AG04450 (cell line): ENCODE measurements at regions not wholly inside any gene's neighbourhood (a gene's known extent, or its start where the extent isn't known, plus 50 kb on each side); places are given as distances from the start of the nearest gene placed in this dataset.
"Not testable (repeated sequence)": the region's sequence is repeated elsewhere in the genome, so short reads cannot be mapped to it uniquely, and the experiment has no call there.

ENCODE experiments used
- CTCF ChIA-PET: fragments of 300-600, 350-600 bp; formaldehyde crosslinking; extraction: SDS; loops from one replicate; lab custom pipeline; 2022; ENCODE audit warnings: antibody characterized with exemption, inconsistent platforms; lab: Charles Lee
- POLR2A ChIA-PET: fragments of 350-600 bp; formaldehyde crosslinking; extraction: SDS; loops from one replicate; lab custom pipeline; 2021; ENCODE audit warnings: antibody characterized with exemption, inconsistent platforms; lab: Yijun Ruan, JAX
- DNase-seq: peaks from one replicate; pipeline ENCODE4 v3.0.0-alpha.2; 2011; ENCODE audit warnings: low read depth, low spot score
- H3K27ac ChIP-seq: one replicate; pipeline ENCODE4 v1.5.1; 2012; ENCODE audit warnings: low read depth, low read length, control low read depth
- H3K27me3 ChIP-seq: one replicate; pipeline ENCODE4 v1.6.0; 2012; ENCODE audit warnings: low read length; ENCODE audit not compliant: control insufficient read depth, insufficient read depth
- H3K4me3 ChIP-seq: 2 replicates; pipeline ENCODE4 v1.5.1; 2011; ENCODE audit warnings: mild to moderate bottlenecking, low read depth, low read length, control low read depth
- H3K9me3 ChIP-seq: 2 replicates; pipeline ENCODE4 v1.5.1; 2012; ENCODE audit warnings: low read length; ENCODE audit not compliant: control insufficient read depth, insufficient read depth
- CTCF ChIP-seq: IDR thresholded peaks from 2 replicates; pipeline ENCODE4 v1.5.1; 2011; ENCODE audit warnings: low read depth, low read length, control low read depth, inconsistent platforms

GRCh38 chr3:153275514-153275913 is 113.5 kb downstream of the RAP2B start:
- Histone ChIP-seq H3K9me3 (no peaks in the 10 kb centered on the region), H3K4me3 (no peak overlapping the region), H3K27ac (no peak overlapping the region), H3K27me3 (no peaks in the 10 kb centered on the region)
- CTCF ChIA-PET = no interaction called here
- TF ChIP-seq CTCF = no peak
- no peak for DNase-seq
- POLR2A ChIA-PET = interaction anchor here (0.6 kb wide), 1 partner anchor 125 kb away, joined by 6 read pairs; no protein-coding TSS in a partner anchor

GRCh38 chr3:153277029-153277428 is 115.0 kb downstream of the RAP2B start:
- no peak overlapping the region for H3K4me3 ChIP-seq
- no peak for DNase-seq
- no peak for TF ChIP-seq CTCF
- ChIA-PET POLR2A (no interaction called here), CTCF (no interaction called here)
- peaks cover 5% of the 10 kb centered on the region for H3K9me3 ChIP-seq
- no peaks in the 10 kb centered on the region for H3K27me3 ChIP-seq
- no peak overlapping the region for H3K27ac ChIP-seq

- POLR2A ChIA-PET, CTCF ChIA-PET, H3K4me3 ChIP-seq: not testable (repeated sequence)
These were observed 119.4 kb downstream of the RAP2B start for GRCh38 chr3:153281236-153281997.

GRCh38 chr3:153282355-153282754 is 120.3 kb downstream of the RAP2B start:
- Histone ChIP-seq H3K4me3 (no peak overlapping the region), H3K9me3 (peaks cover 5% of the 10 kb centered on the region), H3K27me3 (no peaks in the 10 kb centered on the region), H3K27ac (no peak overlapping the region)
- CTCF ChIA-PET = no interaction called here
- no peak for DNase-seq
- POLR2A ChIA-PET = no interaction called here
- TF ChIP-seq CTCF = no peak

More at GRCh38 chr3:153281236-153281997, 119.4 kb downstream of the RAP2B start:
- H3K9me3 ChIP-seq, H3K27me3 ChIP-seq, H3K27ac ChIP-seq, DNase-seq: not testable (repeated sequence)

GRCh38 chr3:153284282-153284938 is 122.4 kb downstream of the RAP2B start:
- CTCF ChIA-PET = interaction anchor here (0.5 to 1.3 kb wide), 2 partner anchors 120 to 241 kb away, joined by 3 to 4 read pairs; no protein-coding TSS in a partner anchor
- no peak overlapping the region for H3K4me3 ChIP-seq
- POLR2A ChIA-PET = interaction anchor here (2.1 kb wide), 1 partner anchor 124 kb away, joined by 7 read pairs; no protein-coding TSS in a partner anchor
- H3K27ac ChIP-seq = peak overlapping the region; percentile 63
- H3K27me3 ChIP-seq = no peaks in the 10 kb centered on the region
- peaks cover 5% of the 10 kb centered on the region for H3K9me3 ChIP-seq
- no peak for TF ChIP-seq CTCF
- DNase-seq = peak; percentile 84
